Activated naive CD8-positive, alpha-beta T cell treated with anti-CD3 and anti-CD28 coated beads, Interleukin-2, amount 50 U/mL, for 16 hours (primary cell): ENCODE measurements at regions not wholly inside any gene's neighbourhood (a gene's known extent, or its start where the extent isn't known, plus 50 kb on each side); places are given as distances from the start of the nearest gene placed in this dataset.
"Not testable (repeated sequence)": the region's sequence is repeated elsewhere in the genome, so short reads cannot be mapped to it uniquely, and the experiment has no call there.

Experiments used
- DNase-seq: peaks from one replicate; pipeline ENCODE4 v3.0.0-alpha.2; 2020; ENCODE audit warnings: low read depth, low spot score

- no peak for DNase-seq
Observed at GRCh38 chr20:53891306-53891894, 179.0 kb downstream of the BCAS1 start.

GRCh38 chr20:53890443-53891305 is 179.7 kb downstream of the BCAS1 start:
- no peak for DNase-seq

GRCh38 chr20:53889411-53890148 is 180.8 kb downstream of the BCAS1 start:
- no peak for DNase-seq

GRCh38 chr20:53888951-53889350 is 181.4 kb downstream of the BCAS1 start:
- DNase-seq: no peak

GRCh38 chr20:53888510-53888909 is 181.9 kb downstream of the BCAS1 start:
- no peak for DNase-seq

GRCh38 chr20:53887973-53888372 is 182.4 kb downstream of the BCAS1 start:
- no peak for DNase-seq

GRCh38 chr20:53884859-53885541 is 185.4 kb downstream of the BCAS1 start:
- DNase-seq: peak; percentile 51

- DNase-seq: no peak
Observed at GRCh38 chr20:53883098-53883911, 187.1 kb downstream of the BCAS1 start.

GRCh38 chr20:53882438-53882986 is 187.9 kb downstream of the BCAS1 start:
- not testable (repeated sequence) for DNase-seq

GRCh38 chr20:53881362-53881761 is 189.0 kb downstream of the BCAS1 start:
- DNase-seq: no peak

GRCh38 chr20:53880108-53880641 is 190.2 kb downstream of the BCAS1 start:
- DNase-seq: no peak

- DNase-seq: no peak
Observed at GRCh38 chr20:53879048-53879684, 191.2 kb downstream of the BCAS1 start.

- DNase-seq: no peak
Observed at GRCh38 chr20:53878262-53879047, 191.9 kb downstream of the BCAS1 start.

- DNase-seq: no peak
Observed at GRCh38 chr20:53876956-53877355, 193.4 kb downstream of the BCAS1 start.

- no peak for DNase-seq
Observed at GRCh38 chr20:53876470-53876869, 193.9 kb downstream of the BCAS1 start.

GRCh38 chr20:53875452-53875851 is 194.9 kb downstream of the BCAS1 start:
- DNase-seq: no peak

GRCh38 chr20:53874706-53875105 is 195.7 kb downstream of the BCAS1 start:
- no peak for DNase-seq

- DNase-seq: no peak
Observed at GRCh38 chr20:53874104-53874503, 196.3 kb downstream of the BCAS1 start.

GRCh38 chr20:53873230-53873604 is 197.2 kb downstream of the BCAS1 start:
- DNase-seq: no peak
